Activated CD8-positive, alpha-beta memory T cell treated with anti-CD3 and anti-CD28 coated beads, Interleukin-2, amount 10 ng/mL, durations not matched to agents 7 days and 5 days (primary cell): ENCODE measurements at regions not wholly inside any gene's neighbourhood (a gene's known extent, or its start where the extent isn't known, plus 50 kb on each side); places are given as distances from the start of the nearest gene placed in this dataset.

Experiments
- ATAC-seq: fragments of 150-1000 bp; cut with Tn5 transposase; one replicate; pipeline ENCODE4 v1.10.0; 2021; ENCODE audit warnings: moderate library complexity
- CTCF ChIA-PET: fragments of 350-600 bp; sonication (Branson Sonifier 250); formaldehyde crosslinking; loops from one replicate; lab custom pipeline; 2021; ENCODE audit warnings: antibody characterized with exemption; lab: Charles Lee
- DNase-seq: peaks from one replicate; pipeline ENCODE4 v3.0.0-alpha.2; 2020
- H3K27ac Mint-ChIP-seq: one replicate; pipeline ENCODE4 v1.8.0; 2021; ENCODE audit warnings: mild to moderate bottlenecking, mixed read lengths
- H3K27me3 Mint-ChIP-seq: one replicate; pipeline ENCODE4 v1.8.0; 2021; ENCODE audit warnings: mixed read lengths
- H3K36me3 Mint-ChIP-seq: one replicate; pipeline ENCODE4 v1.8.0; 2021; ENCODE audit warnings: mild to moderate bottlenecking, mixed read lengths
- H3K4me1 Mint-ChIP-seq: one replicate; pipeline ENCODE4 v1.8.0; 2021; ENCODE audit warnings: mixed read lengths
- H3K4me3 Mint-ChIP-seq: one replicate; pipeline ENCODE4 v1.8.0; 2021; ENCODE audit warnings: mild to moderate bottlenecking, moderate library complexity, mixed read lengths
- H3K9me3 Mint-ChIP-seq: one replicate; pipeline ENCODE4 v1.8.0; 2022; ENCODE audit warnings: low read depth, mixed read lengths

DNA sequence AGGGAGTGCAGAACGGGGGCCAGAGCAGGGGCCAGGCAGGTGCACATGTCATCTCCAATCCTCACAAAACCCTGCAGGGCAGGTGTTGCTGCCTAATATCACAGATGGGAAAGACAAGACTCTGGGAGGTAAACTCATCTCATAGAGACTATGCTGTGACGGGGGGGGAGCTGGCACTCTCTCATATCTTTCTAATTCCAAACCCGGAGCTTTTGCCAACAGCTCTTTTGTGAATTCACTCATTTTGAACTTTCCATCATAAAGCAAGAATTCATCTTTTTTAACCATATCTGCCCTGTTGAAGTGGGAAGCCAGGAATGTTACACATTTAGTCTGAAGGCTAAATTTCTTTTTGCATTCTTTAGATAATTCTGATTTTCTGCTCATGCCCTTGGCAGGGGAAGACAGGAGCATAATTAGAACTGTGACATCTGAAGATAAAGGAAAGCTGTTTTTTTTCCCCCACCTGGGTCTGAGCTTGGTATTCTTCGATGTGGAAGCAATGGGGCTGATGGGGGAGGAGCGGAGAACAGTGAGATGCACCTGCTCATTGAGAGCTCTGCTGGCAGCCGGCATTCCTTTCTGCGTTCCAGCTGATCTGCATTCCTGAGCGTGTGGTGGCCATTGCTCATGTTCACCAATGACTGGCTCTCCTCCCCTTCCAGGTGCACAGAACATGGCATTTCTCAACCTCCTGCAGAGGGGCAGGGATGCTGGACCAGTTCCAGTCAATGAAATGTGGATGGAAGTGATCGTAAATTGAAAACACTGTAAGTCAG, 159.2 kb downstream of the NSG2 start:
- H3K27ac Mint-ChIP-seq, result no peak overlapping the region
- H3K4me3 Mint-ChIP-seq, result no peak overlapping the region
- no peaks in the 10 kb centered on the region for H3K9me3 Mint-ChIP-seq
- DNase-seq, result no peak
- H3K27me3 Mint-ChIP-seq, result no peaks in the 10 kb centered on the region
- no peaks in the 10 kb centered on the region for H3K36me3 Mint-ChIP-seq
- CTCF ChIA-PET, result no interaction called here
- ATAC-seq, result no peak
- H3K4me1 Mint-ChIP-seq, result no peaks in the 10 kb centered on the region

GRCh38 chr5:174205939-174206338, 160.4 kb downstream of the NSG2 start:
- ATAC-seq (no peak), DNase-seq (no peak)
- H3K4me1 Mint-ChIP-seq, result no peaks in the 10 kb centered on the region
- H3K9me3 Mint-ChIP-seq, result no peaks in the 10 kb centered on the region
- no peak overlapping the region for H3K27ac Mint-ChIP-seq
- CTCF ChIA-PET, result no interaction called here
- no peaks in the 10 kb centered on the region for H3K36me3 Mint-ChIP-seq
- H3K4me3 Mint-ChIP-seq, result no peak overlapping the region
- H3K27me3 Mint-ChIP-seq, result no peaks in the 10 kb centered on the region

- ATAC-seq (no peak), DNase-seq (no peak)
- H3K36me3 Mint-ChIP-seq, result no peaks in the 10 kb centered on the region
- CTCF ChIA-PET, result no interaction called here
- H3K27ac Mint-ChIP-seq, result no peak overlapping the region
- H3K4me3 Mint-ChIP-seq, result no peak overlapping the region
- no peaks in the 10 kb centered on the region for H3K4me1 Mint-ChIP-seq
- H3K27me3 Mint-ChIP-seq, result no peaks in the 10 kb centered on the region
- no peaks in the 10 kb centered on the region for H3K9me3 Mint-ChIP-seq
These were observed 165.2 kb downstream of the NSG2 start for GRCh38 chr5:174210596-174211276.

- Mint-ChIP-seq H3K27me3 (no peaks in the 10 kb centered on the region), H3K4me1 (no peaks in the 10 kb centered on the region)
These were observed 165.7 kb downstream of the NSG2 start for GRCh38 chr5:174211277-174211626.

DNA sequence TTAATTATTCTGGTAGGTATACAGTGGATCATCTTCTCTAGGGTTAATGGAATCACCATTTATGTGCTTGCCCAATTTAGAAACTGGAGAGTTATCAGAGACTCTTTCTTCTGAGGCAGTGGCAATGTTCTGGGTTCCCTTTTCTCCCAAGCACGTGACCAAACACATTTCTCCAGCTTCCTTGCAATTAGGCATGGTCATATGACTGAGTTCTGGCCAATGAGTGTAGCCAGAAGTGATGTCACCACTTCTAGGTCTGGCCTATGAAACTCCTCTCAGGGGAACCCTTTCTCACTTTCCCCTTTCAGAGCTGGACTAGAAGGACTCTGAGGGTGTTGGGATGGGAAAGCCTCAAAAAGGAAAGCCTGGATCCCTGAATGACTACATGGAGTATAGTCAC, 172.0 kb downstream of the NSG2 start:
- DNase-seq, result no peak
- Mint-ChIP-seq H3K27me3 (no peaks in the 10 kb centered on the region), H3K9me3 (no peaks in the 10 kb centered on the region), H3K36me3 (no peaks in the 10 kb centered on the region), H3K4me3 (no peak overlapping the region), H3K4me1 (no peaks in the 10 kb centered on the region), H3K27ac (no peak overlapping the region)
- no peak for ATAC-seq
- CTCF ChIA-PET, result no interaction called here

More at GRCh38 chr5:174211277-174211626, 165.7 kb downstream of the NSG2 start:
- H3K27ac Mint-ChIP-seq, result no peak overlapping the region
- no peak overlapping the region for H3K4me3 Mint-ChIP-seq
- H3K9me3 Mint-ChIP-seq, result no peaks in the 10 kb centered on the region
- ATAC-seq (no peak), DNase-seq (no peak)
- H3K36me3 Mint-ChIP-seq, result no peaks in the 10 kb centered on the region
- CTCF ChIA-PET, result no interaction called here

DNA sequence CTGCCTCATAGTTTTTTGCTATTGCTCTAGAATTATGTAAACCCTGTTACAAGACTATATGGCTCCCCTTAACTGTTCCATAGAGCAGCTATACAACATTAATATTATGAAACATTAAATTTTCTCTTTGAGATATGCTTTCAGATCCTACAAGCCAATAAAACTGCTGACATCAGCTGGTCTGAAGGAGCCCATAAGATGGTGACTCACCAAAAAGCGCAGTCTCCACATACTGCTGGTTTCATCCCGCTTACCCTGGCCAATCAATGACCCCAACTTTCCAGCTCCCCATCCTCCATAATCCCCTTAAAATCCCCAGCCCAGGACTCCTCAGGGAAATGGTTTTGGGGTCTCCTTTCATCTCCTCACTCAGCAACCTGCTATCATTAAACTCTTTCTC, 172.7 kb downstream of the NSG2 start:
- Mint-ChIP-seq H3K27ac (no peak overlapping the region), H3K4me1 (no peaks in the 10 kb centered on the region), H3K36me3 (no peaks in the 10 kb centered on the region), H3K27me3 (no peaks in the 10 kb centered on the region), H3K9me3 (no peaks in the 10 kb centered on the region), H3K4me3 (no peak overlapping the region)
- CTCF ChIA-PET, result no interaction called here
- DNase-seq (no peak), ATAC-seq (no peak)

DNA sequence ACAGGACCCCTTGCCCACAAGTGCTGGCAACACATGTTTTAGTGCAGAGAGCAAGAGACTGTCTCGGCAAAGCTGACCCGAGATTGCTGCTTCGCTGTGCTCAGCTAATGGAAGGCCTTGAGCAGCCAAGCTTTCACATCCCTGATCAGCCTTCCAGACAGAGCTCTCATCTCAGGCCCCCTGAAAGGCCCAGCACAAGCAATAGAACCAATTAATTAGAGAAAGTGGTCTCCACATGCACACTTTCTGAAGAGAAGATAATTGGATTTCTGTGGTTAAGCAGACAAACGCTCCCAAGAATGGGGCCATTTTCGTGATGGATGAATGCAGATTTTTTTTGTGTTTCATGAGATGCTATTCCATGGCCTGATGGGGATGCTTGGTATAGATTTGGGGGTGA, 174.9 kb downstream of the NSG2 start:
- Mint-ChIP-seq H3K36me3 (no peaks in the 10 kb centered on the region), H3K4me3 (no peak overlapping the region), H3K9me3 (no peaks in the 10 kb centered on the region), H3K27me3 (no peaks in the 10 kb centered on the region), H3K4me1 (no peaks in the 10 kb centered on the region), H3K27ac (no peak overlapping the region)
- ATAC-seq (no peak), DNase-seq (no peak)
- CTCF ChIA-PET, result no interaction called here

GRCh38 chr5:174221436-174221835, 175.9 kb downstream of the NSG2 start:
- Mint-ChIP-seq H3K27me3 (no peaks in the 10 kb centered on the region), H3K4me3 (no peak overlapping the region), H3K4me1 (no peaks in the 10 kb centered on the region), H3K9me3 (no peaks in the 10 kb centered on the region), H3K36me3 (no peaks in the 10 kb centered on the region), H3K27ac (no peak overlapping the region)
- no peak for DNase-seq
- ATAC-seq, result no peak
- CTCF ChIA-PET, result interaction anchor here (0.6 kb wide), 1 partner anchor 356 kb away, joined by 3 read pairs; no protein-coding TSS in a partner anchor

GRCh38 chr5:174221946-174222345, 176.4 kb downstream of the NSG2 start:
- H3K27me3 Mint-ChIP-seq, result no peaks in the 10 kb centered on the region
- H3K4me1 Mint-ChIP-seq, result no peaks in the 10 kb centered on the region
- CTCF ChIA-PET, result interaction anchor here (0.6 kb wide), 1 partner anchor 356 kb away, joined by 3 read pairs; no protein-coding TSS in a partner anchor
- H3K27ac Mint-ChIP-seq, result no peak overlapping the region
- DNase-seq (no peak), ATAC-seq (no peak)
- H3K9me3 Mint-ChIP-seq, result no peaks in the 10 kb centered on the region
- H3K36me3 Mint-ChIP-seq, result no peaks in the 10 kb centered on the region
- H3K4me3 Mint-ChIP-seq, result no peak overlapping the region

DNA sequence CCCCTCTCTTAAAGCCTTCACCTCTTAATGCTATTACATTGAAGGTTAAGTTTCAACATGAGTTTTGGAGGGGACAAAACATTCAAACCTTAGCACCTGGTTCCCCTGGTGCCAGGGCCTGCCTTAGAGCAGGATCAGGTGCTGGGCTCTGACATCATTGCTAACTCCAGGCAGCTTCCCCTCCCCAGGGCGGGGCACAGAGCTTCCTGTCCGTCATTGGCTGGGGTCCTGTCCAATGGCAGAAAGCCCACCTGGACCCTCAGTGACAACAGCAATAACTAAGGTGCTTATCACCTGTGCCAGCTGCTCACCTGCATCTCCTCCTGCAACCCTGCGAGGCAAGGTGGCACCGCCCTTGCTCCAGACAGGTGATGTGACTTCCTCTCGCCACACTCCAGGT, 177.4 kb downstream of the NSG2 start:
- CTCF ChIA-PET, result no interaction called here
- Mint-ChIP-seq H3K27ac (no peak overlapping the region), H3K36me3 (no peaks in the 10 kb centered on the region), H3K9me3 (no peaks in the 10 kb centered on the region), H3K4me1 (no peaks in the 10 kb centered on the region), H3K27me3 (no peaks in the 10 kb centered on the region), H3K4me3 (no peak overlapping the region)
- no peak for DNase-seq
- no peak for ATAC-seq

GRCh38 chr5:174223355-174223754, 177.8 kb downstream of the NSG2 start:
- no peaks in the 10 kb centered on the region for H3K36me3 Mint-ChIP-seq

DNA sequence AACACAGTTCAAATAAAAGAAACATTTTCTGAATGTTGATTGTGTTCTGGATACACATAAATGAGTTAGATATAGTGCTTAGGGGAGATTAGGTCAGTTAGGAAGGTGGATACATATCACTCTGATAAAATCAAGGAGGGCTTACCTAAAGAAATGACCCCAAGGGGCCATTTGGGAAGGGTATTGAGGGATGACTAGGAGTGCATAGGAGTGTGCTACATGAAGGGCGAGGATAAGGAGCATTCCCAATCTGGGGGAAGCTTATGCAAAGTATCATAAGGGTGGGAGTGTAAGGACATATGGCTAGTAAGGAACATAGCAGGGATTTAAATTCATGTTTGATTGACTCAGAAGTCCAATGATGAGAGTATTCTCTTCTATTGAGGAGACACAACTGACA, 183.6 kb downstream of the NSG2 start:
- Mint-ChIP-seq H3K9me3 (no peaks in the 10 kb centered on the region), H3K36me3 (no peaks in the 10 kb centered on the region), H3K4me1 (no peaks in the 10 kb centered on the region), H3K27me3 (no peaks in the 10 kb centered on the region), H3K27ac (no peak overlapping the region), H3K4me3 (no peak overlapping the region)
- DNase-seq (no peak), ATAC-seq (no peak)
- CTCF ChIA-PET, result no interaction called here

More at GRCh38 chr5:174223355-174223754, 177.8 kb downstream of the NSG2 start:
- DNase-seq, result no peak
- CTCF ChIA-PET, result no interaction called here
- Mint-ChIP-seq H3K4me3 (no peak overlapping the region), H3K9me3 (no peaks in the 10 kb centered on the region), H3K4me1 (no peaks in the 10 kb centered on the region), H3K27me3 (no peaks in the 10 kb centered on the region), H3K27ac (no peak overlapping the region)
- ATAC-seq, result no peak

DNA sequence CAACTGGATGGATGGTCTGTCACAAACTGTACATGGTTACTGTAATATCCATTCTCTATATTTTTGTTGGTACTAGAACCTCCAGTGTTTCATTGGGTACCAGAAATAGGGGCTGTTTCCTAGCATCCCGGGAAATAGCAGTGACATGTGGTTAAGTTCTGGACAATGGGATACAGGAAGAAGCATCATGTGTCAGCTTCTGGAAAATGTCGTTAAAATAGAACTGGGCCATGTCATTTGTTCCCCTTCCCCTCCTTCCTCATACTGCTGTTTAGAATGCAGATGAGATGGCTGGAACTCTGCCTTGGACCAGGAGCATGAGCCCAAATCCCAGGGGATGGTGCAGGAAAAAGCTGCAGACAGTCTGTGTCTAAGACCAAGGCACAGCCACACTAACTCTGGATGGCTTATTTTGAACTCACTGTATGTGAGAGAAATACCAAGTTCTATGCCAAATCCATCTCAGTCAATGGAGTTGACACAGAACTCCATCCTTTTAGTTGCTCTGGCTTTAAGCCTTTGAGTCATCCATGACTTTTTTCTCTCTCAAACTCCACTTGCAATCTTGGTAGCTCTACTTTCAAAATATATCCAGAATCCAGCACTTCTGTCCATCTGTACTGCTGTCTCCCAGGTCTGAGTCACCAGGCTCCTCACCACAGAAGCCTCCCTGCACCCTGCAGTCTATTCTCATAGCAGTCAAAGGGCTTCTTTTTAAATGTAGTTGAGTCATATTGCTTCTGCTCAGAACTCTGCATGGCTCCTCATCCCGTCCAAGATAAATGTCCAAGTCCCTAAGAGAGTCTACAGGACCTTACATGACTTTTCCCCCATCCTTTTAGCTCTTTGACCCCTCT, 184.2 kb downstream of the NSG2 start:
- DNase-seq, result no peak
- Mint-ChIP-seq H3K4me3 (no peak overlapping the region), H3K9me3 (peaks cover under 1% of the 10 kb centered on the region), H3K4me1 (no peaks in the 10 kb centered on the region), H3K27ac (no peak overlapping the region), H3K36me3 (no peaks in the 10 kb centered on the region), H3K27me3 (no peaks in the 10 kb centered on the region)
- CTCF ChIA-PET, result no interaction called here
- no peak for ATAC-seq
